ENCODE measurements at regions not wholly inside any gene's neighbourhood (a gene's known extent, or its start where the extent isn't known, plus 50 kb on each side); places are given as distances from the start of the nearest gene placed in this dataset.

DNA sequence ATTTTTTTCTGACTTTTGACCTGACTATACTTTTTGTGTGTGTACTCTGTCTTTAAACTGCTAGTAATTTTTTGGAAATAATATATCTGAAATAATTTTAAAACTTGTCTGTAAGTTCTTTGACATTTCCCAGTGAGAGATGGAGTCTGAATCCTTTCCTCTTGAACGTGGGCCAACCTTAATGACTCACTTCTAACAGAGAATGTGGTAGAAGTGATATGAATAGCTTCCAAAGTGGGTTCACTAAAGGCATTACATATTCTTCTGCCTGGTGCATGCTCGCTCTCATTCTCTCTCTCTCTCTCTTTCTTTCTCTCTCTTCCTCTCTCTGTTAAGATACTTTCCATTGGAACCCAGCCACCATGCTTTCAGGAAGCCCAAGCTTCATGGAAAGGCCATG lies 108.7 kb upstream of the FERMT1 start:
- ChIA-PET POLR2A (no interaction called here), CTCF (no interaction called here)
- Mint-ChIP-seq H3K27ac (no peak overlapping the region), H3K36me3 (no peaks in the 10 kb centered on the region), H3K9me3 (peaks cover 4% of the 10 kb centered on the region), H3K4me3 (no peak overlapping the region), H3K27me3 (ENCODE audit: low read depth) (no peaks in the 10 kb centered on the region), H3K4me1 (no peaks in the 10 kb centered on the region)
- TF ChIP-seq, protein P1, sequence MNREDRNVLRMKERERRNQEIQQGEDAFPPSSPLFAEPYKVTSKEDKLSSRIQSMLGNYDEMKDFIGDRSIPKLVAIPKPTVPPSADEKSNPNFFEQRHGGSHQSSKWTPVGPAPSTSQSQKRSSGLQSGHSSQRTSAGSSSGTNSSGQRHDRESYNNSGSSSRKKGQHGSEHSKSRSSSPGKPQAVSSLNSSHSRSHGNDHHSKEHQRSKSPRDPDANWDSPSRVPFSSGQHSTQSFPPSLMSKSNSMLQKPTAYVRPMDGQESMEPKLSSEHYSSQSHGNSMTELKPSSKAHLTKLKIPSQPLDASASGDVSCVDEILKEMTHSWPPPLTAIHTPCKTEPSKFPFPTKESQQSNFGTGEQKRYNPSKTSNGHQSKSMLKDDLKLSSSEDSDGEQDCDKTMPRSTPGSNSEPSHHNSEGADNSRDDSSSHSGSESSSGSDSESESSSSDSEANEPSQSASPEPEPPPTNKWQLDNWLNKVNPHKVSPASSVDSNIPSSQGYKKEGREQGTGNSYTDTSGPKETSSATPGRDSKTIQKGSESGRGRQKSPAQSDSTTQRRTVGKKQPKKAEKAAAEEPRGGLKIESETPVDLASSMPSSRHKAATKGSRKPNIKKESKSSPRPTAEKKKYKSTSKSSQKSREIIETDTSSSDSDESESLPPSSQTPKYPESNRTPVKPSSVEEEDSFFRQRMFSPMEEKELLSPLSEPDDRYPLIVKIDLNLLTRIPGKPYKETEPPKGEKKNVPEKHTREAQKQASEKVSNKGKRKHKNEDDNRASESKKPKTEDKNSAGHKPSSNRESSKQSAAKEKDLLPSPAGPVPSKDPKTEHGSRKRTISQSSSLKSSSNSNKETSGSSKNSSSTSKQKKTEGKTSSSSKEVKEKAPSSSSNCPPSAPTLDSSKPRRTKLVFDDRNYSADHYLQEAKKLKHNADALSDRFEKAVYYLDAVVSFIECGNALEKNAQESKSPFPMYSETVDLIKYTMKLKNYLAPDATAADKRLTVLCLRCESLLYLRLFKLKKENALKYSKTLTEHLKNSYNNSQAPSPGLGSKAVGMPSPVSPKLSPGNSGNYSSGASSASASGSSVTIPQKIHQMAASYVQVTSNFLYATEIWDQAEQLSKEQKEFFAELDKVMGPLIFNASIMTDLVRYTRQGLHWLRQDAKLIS (CRISPR knock-in tag; IDR thresholded peaks at IDR 0.05; ENCODE audit: borderline replicate concordance): no peak
- TF ChIP-seq TEAD4 (CRISPR knock-in tag; IDR thresholded peaks at IDR 0.05) (no peak), JUN (CRISPR knock-in tag; IDR thresholded peaks at IDR 0.05) (no peak), HMGA2 (CRISPR knock-in tag; IDR thresholded peaks at IDR 0.05) (no peak), ATF1 (CRISPR knock-in tag; IDR thresholded peaks at IDR 0.05) (no peak), IRF2 (CRISPR knock-in tag; IDR thresholded peaks at IDR 0.05; ENCODE audit: borderline replicate concordance, low read depth) (no peak), ZNF423 (CRISPR knock-in tag; IDR thresholded peaks at IDR 0.05) (no peak)
- TF ChIP-seq, protein P2, sequence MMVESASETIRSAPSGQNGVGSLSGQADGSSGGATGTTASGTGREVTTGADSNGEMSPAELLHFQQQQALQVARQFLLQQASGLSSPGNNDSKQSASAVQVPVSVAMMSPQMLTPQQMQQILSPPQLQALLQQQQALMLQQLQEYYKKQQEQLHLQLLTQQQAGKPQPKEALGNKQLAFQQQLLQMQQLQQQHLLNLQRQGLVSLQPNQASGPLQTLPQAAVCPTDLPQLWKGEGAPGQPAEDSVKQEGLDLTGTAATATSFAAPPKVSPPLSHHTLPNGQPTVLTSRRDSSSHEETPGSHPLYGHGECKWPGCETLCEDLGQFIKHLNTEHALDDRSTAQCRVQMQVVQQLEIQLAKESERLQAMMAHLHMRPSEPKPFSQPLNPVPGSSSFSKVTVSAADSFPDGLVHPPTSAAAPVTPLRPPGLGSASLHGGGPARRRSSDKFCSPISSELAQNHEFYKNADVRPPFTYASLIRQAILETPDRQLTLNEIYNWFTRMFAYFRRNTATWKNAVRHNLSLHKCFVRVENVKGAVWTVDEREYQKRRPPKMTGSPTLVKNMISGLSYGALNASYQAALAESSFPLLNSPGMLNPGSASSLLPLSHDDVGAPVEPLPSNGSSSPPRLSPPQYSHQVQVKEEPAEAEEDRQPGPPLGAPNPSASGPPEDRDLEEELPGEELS (CRISPR knock-in tag; IDR thresholded peaks at IDR 0.05): no peak
- TF ChIP-seq, protein P3, sequence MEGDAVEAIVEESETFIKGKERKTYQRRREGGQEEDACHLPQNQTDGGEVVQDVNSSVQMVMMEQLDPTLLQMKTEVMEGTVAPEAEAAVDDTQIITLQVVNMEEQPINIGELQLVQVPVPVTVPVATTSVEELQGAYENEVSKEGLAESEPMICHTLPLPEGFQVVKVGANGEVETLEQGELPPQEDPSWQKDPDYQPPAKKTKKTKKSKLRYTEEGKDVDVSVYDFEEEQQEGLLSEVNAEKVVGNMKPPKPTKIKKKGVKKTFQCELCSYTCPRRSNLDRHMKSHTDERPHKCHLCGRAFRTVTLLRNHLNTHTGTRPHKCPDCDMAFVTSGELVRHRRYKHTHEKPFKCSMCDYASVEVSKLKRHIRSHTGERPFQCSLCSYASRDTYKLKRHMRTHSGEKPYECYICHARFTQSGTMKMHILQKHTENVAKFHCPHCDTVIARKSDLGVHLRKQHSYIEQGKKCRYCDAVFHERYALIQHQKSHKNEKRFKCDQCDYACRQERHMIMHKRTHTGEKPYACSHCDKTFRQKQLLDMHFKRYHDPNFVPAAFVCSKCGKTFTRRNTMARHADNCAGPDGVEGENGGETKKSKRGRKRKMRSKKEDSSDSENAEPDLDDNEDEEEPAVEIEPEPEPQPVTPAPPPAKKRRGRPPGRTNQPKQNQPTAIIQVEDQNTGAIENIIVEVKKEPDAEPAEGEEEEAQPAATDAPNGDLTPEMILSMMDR (IDR thresholded peaks at IDR 0.05): no peak
- DNase-seq (ENCODE audit: low spot score) (no peak), ATAC-seq (no peak)

DNA sequence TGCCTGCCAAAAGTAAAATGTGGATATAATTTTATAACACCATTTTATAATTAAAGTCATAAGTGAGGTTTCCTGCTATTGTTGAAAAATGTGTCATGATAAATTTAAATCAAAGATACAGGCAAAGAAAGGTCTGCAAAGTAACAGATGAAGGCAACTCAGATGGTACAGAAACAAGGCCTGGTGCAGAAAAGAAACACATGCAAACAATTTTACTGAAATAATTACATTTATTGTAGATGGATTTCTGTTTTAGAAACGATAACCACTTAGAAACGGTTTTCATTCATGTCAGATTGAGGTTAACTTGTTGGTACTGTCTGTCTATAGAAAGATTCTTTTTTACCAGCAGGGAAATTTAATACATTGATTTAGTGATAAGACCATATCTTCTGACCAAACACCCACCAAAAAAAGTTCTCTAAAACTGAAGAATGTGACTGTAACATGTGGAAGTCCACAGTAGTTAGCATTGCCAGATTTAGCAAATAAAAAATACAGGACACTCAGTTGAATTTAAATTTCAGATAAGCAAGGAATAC lies 105.5 kb upstream of the FERMT1 start:
- no peak for ATAC-seq
- Mint-ChIP-seq H3K4me1 (no peaks in the 10 kb centered on the region), H3K9me3 (peaks cover 10% of the 10 kb centered on the region), H3K4me3 (no peak overlapping the region), H3K27ac (no peak overlapping the region), H3K27me3 (ENCODE audit: low read depth) (no peaks in the 10 kb centered on the region), H3K36me3 (no peaks in the 10 kb centered on the region)
- POLR2A ChIA-PET: no interaction called here
- CTCF ChIA-PET: no interaction called here
- TF ChIP-seq EMX1 (CRISPR knock-in tag; IDR thresholded peaks at IDR 0.05) (no peak), NR1H2 (CRISPR knock-in tag; IDR thresholded peaks at IDR 0.05) (no peak), CREM (CRISPR knock-in tag; IDR thresholded peaks at IDR 0.05) (no peak), TCF7 (CRISPR knock-in tag; IDR thresholded peaks at IDR 0.05; ENCODE audit: low read depth) (no peak), NFE2L1 (CRISPR knock-in tag; IDR thresholded peaks at IDR 0.05) (no peak), ZNF317 (CRISPR knock-in tag; IDR thresholded peaks at IDR 0.05; ENCODE audit: borderline replicate concordance, low read depth) (no peak), ZNF416 (CRISPR knock-in tag; IDR thresholded peaks at IDR 0.05) (no peak), OVOL2 (CRISPR knock-in tag; IDR thresholded peaks at IDR 0.05; ENCODE audit: borderline replicate concordance) (no peak), TEAD1 (CRISPR knock-in tag; IDR thresholded peaks at IDR 0.05) (no peak), JUN (CRISPR knock-in tag; IDR thresholded peaks at IDR 0.05) (no peak), TP53 (CRISPR knock-in tag; IDR thresholded peaks at IDR 0.05) (no peak), GTF2I (CRISPR knock-in tag; conservative IDR thresholded peaks at IDR 0.05) (no peak), NR2C2 (CRISPR knock-in tag; IDR thresholded peaks at IDR 0.05) (no peak)
- TF ChIP-seq, protein P4, sequence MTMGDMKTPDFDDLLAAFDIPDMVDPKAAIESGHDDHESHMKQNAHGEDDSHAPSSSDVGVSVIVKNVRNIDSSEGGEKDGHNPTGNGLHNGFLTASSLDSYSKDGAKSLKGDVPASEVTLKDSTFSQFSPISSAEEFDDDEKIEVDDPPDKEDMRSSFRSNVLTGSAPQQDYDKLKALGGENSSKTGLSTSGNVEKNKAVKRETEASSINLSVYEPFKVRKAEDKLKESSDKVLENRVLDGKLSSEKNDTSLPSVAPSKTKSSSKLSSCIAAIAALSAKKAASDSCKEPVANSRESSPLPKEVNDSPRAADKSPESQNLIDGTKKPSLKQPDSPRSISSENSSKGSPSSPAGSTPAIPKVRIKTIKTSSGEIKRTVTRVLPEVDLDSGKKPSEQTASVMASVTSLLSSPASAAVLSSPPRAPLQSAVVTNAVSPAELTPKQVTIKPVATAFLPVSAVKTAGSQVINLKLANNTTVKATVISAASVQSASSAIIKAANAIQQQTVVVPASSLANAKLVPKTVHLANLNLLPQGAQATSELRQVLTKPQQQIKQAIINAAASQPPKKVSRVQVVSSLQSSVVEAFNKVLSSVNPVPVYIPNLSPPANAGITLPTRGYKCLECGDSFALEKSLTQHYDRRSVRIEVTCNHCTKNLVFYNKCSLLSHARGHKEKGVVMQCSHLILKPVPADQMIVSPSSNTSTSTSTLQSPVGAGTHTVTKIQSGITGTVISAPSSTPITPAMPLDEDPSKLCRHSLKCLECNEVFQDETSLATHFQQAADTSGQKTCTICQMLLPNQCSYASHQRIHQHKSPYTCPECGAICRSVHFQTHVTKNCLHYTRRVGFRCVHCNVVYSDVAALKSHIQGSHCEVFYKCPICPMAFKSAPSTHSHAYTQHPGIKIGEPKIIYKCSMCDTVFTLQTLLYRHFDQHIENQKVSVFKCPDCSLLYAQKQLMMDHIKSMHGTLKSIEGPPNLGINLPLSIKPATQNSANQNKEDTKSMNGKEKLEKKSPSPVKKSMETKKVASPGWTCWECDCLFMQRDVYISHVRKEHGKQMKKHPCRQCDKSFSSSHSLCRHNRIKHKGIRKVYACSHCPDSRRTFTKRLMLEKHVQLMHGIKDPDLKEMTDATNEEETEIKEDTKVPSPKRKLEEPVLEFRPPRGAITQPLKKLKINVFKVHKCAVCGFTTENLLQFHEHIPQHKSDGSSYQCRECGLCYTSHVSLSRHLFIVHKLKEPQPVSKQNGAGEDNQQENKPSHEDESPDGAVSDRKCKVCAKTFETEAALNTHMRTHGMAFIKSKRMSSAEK (CRISPR knock-in tag; IDR thresholded peaks at IDR 0.05; ENCODE audit: borderline replicate concordance): no peak
- TF ChIP-seq, protein P5, sequence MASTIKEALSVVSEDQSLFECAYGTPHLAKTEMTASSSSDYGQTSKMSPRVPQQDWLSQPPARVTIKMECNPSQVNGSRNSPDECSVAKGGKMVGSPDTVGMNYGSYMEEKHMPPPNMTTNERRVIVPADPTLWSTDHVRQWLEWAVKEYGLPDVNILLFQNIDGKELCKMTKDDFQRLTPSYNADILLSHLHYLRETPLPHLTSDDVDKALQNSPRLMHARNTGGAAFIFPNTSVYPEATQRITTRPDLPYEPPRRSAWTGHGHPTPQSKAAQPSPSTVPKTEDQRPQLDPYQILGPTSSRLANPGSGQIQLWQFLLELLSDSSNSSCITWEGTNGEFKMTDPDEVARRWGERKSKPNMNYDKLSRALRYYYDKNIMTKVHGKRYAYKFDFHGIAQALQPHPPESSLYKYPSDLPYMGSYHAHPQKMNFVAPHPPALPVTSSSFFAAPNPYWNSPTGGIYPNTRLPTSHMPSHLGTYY (CRISPR knock-in tag; IDR thresholded peaks at IDR 0.05): no peak
- TF ChIP-seq, protein P6, sequence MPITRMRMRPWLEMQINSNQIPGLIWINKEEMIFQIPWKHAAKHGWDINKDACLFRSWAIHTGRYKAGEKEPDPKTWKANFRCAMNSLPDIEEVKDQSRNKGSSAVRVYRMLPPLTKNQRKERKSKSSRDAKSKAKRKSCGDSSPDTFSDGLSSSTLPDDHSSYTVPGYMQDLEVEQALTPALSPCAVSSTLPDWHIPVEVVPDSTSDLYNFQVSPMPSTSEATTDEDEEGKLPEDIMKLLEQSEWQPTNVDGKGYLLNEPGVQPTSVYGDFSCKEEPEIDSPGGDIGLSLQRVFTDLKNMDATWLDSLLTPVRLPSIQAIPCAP (CRISPR knock-in tag; IDR thresholded peaks at IDR 0.05): no peak
- DNase-seq (ENCODE audit: low spot score): no peak
